Neural crest cell (in vitro differentiated cells): ENCODE measurements at regions not wholly inside any gene's neighbourhood (a gene's known extent, or its start where the extent isn't known, plus 50 kb on each side); places are given as distances from the start of the nearest gene placed in this dataset.
A peak's percentile ranks its signal among the peaks of the same experiment; 100 is the strongest.

Experiments
- DNase-seq: peaks from one replicate; pipeline ENCODE4 v3.0.0; 2021; ENCODE audit warnings: low read depth, mixed read lengths, low spot score
- H3K27ac Mint-ChIP-seq: one replicate; pipeline ENCODE4 v1.8.0; 2021; ENCODE audit warnings: mild to moderate bottlenecking, mixed read lengths; ENCODE audit not compliant: unreplicated experiment
- H3K27me3 Mint-ChIP-seq: 2 replicates; pipeline ENCODE4 v1.8.0; 2021; ENCODE audit warnings: low read depth, mild to moderate bottlenecking, mixed read lengths
- H3K36me3 Mint-ChIP-seq: 2 replicates; pipeline ENCODE4 v1.8.0; 2021; ENCODE audit warnings: low read depth, mild to moderate bottlenecking, mixed read lengths
- H3K4me1 Mint-ChIP-seq: 2 replicates; pipeline ENCODE4 v1.8.0; 2021; ENCODE audit warnings: mixed read lengths
- H3K4me3 Mint-ChIP-seq: one replicate; pipeline ENCODE4 v1.8.0; 2021; ENCODE audit warnings: mild to moderate bottlenecking, mixed read lengths
- H3K9me3 Mint-ChIP-seq: 2 replicates; pipeline ENCODE4 v1.8.0; 2021; ENCODE audit warnings: mixed read lengths
- TF ChIP-seq, protein P1 (sequence below): fragments of 200-600 bp; sonication (generic); conservative IDR thresholded peaks from 2 replicates; pipeline ENCODE4 v1.5.0; 2021; ENCODE audit warnings: antibody characterized with exemption, mild to moderate bottlenecking

GRCh38 chr11:70769106-70769505 is 370.8 kb downstream of the CTTN start:
- no peak for DNase-seq
- TF ChIP-seq, protein P1, sequence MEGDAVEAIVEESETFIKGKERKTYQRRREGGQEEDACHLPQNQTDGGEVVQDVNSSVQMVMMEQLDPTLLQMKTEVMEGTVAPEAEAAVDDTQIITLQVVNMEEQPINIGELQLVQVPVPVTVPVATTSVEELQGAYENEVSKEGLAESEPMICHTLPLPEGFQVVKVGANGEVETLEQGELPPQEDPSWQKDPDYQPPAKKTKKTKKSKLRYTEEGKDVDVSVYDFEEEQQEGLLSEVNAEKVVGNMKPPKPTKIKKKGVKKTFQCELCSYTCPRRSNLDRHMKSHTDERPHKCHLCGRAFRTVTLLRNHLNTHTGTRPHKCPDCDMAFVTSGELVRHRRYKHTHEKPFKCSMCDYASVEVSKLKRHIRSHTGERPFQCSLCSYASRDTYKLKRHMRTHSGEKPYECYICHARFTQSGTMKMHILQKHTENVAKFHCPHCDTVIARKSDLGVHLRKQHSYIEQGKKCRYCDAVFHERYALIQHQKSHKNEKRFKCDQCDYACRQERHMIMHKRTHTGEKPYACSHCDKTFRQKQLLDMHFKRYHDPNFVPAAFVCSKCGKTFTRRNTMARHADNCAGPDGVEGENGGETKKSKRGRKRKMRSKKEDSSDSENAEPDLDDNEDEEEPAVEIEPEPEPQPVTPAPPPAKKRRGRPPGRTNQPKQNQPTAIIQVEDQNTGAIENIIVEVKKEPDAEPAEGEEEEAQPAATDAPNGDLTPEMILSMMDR = no peak
- H3K4me1 Mint-ChIP-seq = no peaks in the 10 kb centered on the region
- H3K36me3 Mint-ChIP-seq = peaks cover 2% of the 10 kb centered on the region
- no peak overlapping the region for H3K27ac Mint-ChIP-seq
- peaks cover 4% of the 10 kb centered on the region for H3K9me3 Mint-ChIP-seq
- H3K27me3 Mint-ChIP-seq = no peaks in the 10 kb centered on the region
- no peak overlapping the region for H3K4me3 Mint-ChIP-seq

DNA sequence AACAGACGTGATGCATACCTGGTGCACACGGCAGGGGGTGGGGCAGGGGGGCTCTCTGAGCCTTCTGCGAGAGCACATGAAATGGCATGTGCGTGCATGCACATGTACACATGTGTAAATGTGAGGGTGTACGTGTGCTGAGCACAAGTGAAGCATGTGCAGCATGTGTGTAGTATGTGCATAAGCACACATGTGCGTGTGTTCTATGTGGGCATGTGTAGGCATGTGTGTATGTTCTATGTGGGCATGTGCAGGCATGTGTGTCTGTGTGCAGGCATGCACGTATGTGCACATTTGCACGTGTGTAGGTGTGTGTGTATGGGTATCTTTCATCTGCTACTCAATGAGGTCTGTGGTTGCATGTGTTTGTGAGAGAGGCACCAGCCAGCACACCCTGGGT is 371.2 kb downstream of the CTTN start:
- TF ChIP-seq, protein P1 = no peak
- Mint-ChIP-seq H3K36me3 (peaks cover 2% of the 10 kb centered on the region), H3K27ac (peak overlapping the region; percentile 75), H3K4me3 (no peak overlapping the region), H3K27me3 (no peaks in the 10 kb centered on the region), H3K9me3 (peaks cover 4% of the 10 kb centered on the region), H3K4me1 (no peaks in the 10 kb centered on the region)
- no peak for DNase-seq

DNA sequence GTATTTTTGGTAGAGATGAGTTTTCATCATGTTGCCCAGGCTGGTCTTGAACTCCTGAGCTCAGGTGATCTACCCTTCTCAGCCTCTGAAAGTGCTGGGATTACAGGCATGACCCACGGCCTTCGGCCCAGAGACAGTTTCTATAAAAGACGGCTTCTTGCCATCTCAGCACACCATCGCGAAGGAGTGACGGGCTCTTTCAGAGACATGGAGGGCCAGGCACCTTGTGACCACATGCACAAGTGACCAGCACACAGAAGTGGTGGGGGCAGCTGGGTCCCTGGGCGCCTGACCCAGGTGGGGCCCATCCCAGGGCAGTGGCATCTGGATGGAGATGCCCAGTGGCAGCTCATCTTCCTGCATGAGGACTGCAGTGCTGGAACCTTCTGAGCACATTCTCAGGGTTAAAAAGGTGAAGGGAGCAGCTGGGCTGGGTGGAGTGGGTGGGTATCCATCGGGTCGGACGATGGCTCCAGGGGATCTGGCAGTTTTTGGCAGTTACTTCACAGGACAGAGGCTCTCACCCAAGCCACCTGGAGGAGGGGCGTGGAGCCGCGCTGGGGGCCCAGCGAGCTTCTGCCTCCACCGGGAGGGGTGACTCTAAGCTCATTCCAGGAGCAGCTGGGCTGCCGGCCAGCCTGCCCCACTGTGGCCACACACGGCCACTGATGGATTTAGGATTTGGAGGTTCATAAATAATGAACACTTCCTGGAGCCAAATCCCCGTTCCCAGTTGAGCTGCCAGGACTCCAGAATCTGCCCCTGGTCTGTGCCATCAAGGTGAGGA is 373.0 kb downstream of the CTTN start:
- Mint-ChIP-seq H3K36me3 (peaks cover 2% of the 10 kb centered on the region), H3K9me3 (peaks cover 2% of the 10 kb centered on the region), H3K4me3 (no peak overlapping the region), H3K4me1 (no peaks in the 10 kb centered on the region), H3K27ac (peak overlapping the region; percentile 12), H3K27me3 (no peaks in the 10 kb centered on the region)
- TF ChIP-seq, protein P1 = no peak
- DNase-seq = no peak

- H3K36me3 Mint-ChIP-seq = peaks cover 2% of the 10 kb centered on the region
Observed at GRCh38 chr11:70772950-70773349, 374.6 kb downstream of the CTTN start.

DNA sequence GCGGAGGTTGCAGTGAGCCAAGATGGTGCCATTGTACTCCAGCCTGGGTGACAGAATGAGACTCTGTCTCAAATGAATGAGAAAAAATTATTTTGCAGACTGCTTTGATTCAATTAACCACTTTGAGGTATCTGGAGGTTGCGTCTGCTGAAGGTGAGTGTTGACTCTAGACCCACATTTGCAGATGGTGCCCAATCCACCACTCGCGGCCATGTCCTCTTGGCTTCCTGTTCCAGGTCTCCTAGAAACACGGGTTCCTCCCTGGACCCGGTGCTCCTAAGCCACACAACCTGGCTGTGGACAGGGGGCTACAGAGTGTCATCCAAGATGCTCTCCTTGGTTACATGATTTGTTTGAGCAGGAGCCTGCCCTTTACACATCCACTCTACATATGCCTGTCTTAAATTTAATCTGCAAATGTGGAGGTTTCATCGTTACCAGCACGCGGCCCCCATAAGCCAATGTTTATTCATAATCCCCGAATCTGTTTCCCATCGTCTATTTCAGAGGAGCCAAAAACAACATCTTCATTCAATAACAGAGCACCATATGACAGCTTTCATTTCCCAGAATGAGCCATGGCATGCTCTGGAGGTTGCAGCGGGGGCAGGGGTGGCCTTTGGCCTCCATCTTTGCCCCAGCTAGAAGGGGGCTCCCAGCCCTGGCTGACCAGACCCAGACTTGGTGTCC is 377.2 kb downstream of the CTTN start:
- DNase-seq = no peak
- Mint-ChIP-seq H3K27ac (no peak overlapping the region), H3K36me3 (peaks cover 2% of the 10 kb centered on the region), H3K4me1 (peaks cover 5% of the 10 kb centered on the region), H3K4me3 (no peak overlapping the region), H3K9me3 (peaks cover 8% of the 10 kb centered on the region), H3K27me3 (no peaks in the 10 kb centered on the region)
- TF ChIP-seq, protein P1 = no peak

More at GRCh38 chr11:70772950-70773349, 374.6 kb downstream of the CTTN start:
- Mint-ChIP-seq H3K4me3 (no peak overlapping the region), H3K27ac (no peak overlapping the region), H3K9me3 (peaks cover 8% of the 10 kb centered on the region), H3K4me1 (no peaks in the 10 kb centered on the region), H3K27me3 (no peaks in the 10 kb centered on the region)
- TF ChIP-seq, protein P1 = no peak
- DNase-seq = no peak
